Epithelial cell of prostate (primary cell): ENCODE measurements at regions not wholly inside any gene's neighbourhood (a gene's known extent, or its start where the extent isn't known, plus 50 kb on each side); places are given as distances from the start of the nearest gene placed in this dataset.
"Not testable (repeated sequence)": the region's sequence is repeated elsewhere in the genome, so short reads cannot be mapped to it uniquely, and the experiment has no call there.

ENCODE experiments used
- DNase-seq: peaks from one replicate; pipeline ENCODE4 v3.0.0-alpha.2; 2011; ENCODE audit warnings: low read depth, low spot score
- H3K27ac ChIP-seq: fragments of 450-650 bp; 2 replicates; pipeline ENCODE4 v1.5.1; 2017; ENCODE audit warnings: mild to moderate bottlenecking

- no peak for DNase-seq
- H3K27ac ChIP-seq = no peak overlapping the region
Observed at GRCh38 chr3:74200952-74201351, 413.5 kb downstream of the CNTN3 start.

GRCh38 chr3:74178664-74179063 is 435.8 kb downstream of the CNTN3 start:
- not testable (repeated sequence) for H3K27ac ChIP-seq, DNase-seq

GRCh38 chr3:74173090-74173489 is 441.4 kb downstream of the CNTN3 start:
- H3K27ac ChIP-seq = no peak overlapping the region
- DNase-seq = no peak

GRCh38 chr3:74167926-74168325 is 446.5 kb downstream of the CNTN3 start:
- DNase-seq = no peak
- H3K27ac ChIP-seq = no peak overlapping the region

GRCh38 chr3:74165211-74165610 is 449.2 kb downstream of the CNTN3 start:
- no peak overlapping the region for H3K27ac ChIP-seq
- no peak for DNase-seq

GRCh38 chr3:74149466-74149865 is 465.0 kb downstream of the CNTN3 start:
- no peak for DNase-seq

GRCh38 chr3:74145277-74145676 is 469.2 kb downstream of the CNTN3 start:
- no peak overlapping the region for H3K27ac ChIP-seq
- DNase-seq = no peak

More at GRCh38 chr3:74149466-74149865, 465.0 kb downstream of the CNTN3 start:
- no peak overlapping the region for H3K27ac ChIP-seq

GRCh38 chr3:74139648-74140047 is 474.8 kb downstream of the CNTN3 start:
- no peak overlapping the region for H3K27ac ChIP-seq
- DNase-seq = no peak

- no peak overlapping the region for H3K27ac ChIP-seq
- DNase-seq = no peak
Observed at GRCh38 chr3:74137790-74138189, 476.7 kb downstream of the CNTN3 start.

- no peak for DNase-seq
- no peak overlapping the region for H3K27ac ChIP-seq
Observed at GRCh38 chr3:74135808-74136207, 478.7 kb downstream of the CNTN3 start.

GRCh38 chr3:74134831-74135230 is 479.6 kb downstream of the CNTN3 start:
- H3K27ac ChIP-seq = no peak overlapping the region
- DNase-seq = no peak

GRCh38 chr3:74131546-74132328 is 482.7 kb downstream of the CNTN3 start:
- not testable (repeated sequence) for DNase-seq, H3K27ac ChIP-seq

GRCh38 chr3:74129611-74130010 is 484.8 kb downstream of the CNTN3 start:
- no peak for DNase-seq
- H3K27ac ChIP-seq = no peak overlapping the region

GRCh38 chr3:74129056-74129455 is 485.4 kb downstream of the CNTN3 start:
- no peak overlapping the region for H3K27ac ChIP-seq
- DNase-seq = no peak

- DNase-seq = no peak
- H3K27ac ChIP-seq = no peak overlapping the region
Observed at GRCh38 chr3:74127256-74127655, 487.2 kb downstream of the CNTN3 start.

- no peak overlapping the region for H3K27ac ChIP-seq
- no peak for DNase-seq
Observed at GRCh38 chr3:74124782-74125181, 489.7 kb downstream of the CNTN3 start.

- no peak for DNase-seq
- H3K27ac ChIP-seq = no peak overlapping the region
Observed at GRCh38 chr3:74122281-74122680, 492.2 kb downstream of the CNTN3 start.

- no peak for DNase-seq
- no peak overlapping the region for H3K27ac ChIP-seq
Observed at GRCh38 chr3:74121761-74122160, 492.7 kb downstream of the CNTN3 start.

- H3K27ac ChIP-seq = no peak overlapping the region
- no peak for DNase-seq
Observed at GRCh38 chr3:74119221-74119620, 494.5 kb upstream of the PDZRN3 start.

- no peak overlapping the region for H3K27ac ChIP-seq
- no peak for DNase-seq
Observed at GRCh38 chr3:74115906-74116305, 491.2 kb upstream of the PDZRN3 start.

- H3K27ac ChIP-seq = no peak overlapping the region
- DNase-seq = no peak
Observed at GRCh38 chr3:74107451-74107850, 482.7 kb upstream of the PDZRN3 start.

- H3K27ac ChIP-seq = no peak overlapping the region
- DNase-seq = no peak
Observed at GRCh38 chr3:74106925-74107324, 482.2 kb upstream of the PDZRN3 start.
